Smooth muscle cell (in vitro differentiated cells): ENCODE measurements at regions not wholly inside any gene's neighbourhood (a gene's known extent, or its start where the extent isn't known, plus 50 kb on each side); places are given as distances from the start of the nearest gene placed in this dataset.

ENCODE experiments used
- DNase-seq: peaks from one replicate; lab custom pipeline; 2025; ENCODE audit not compliant: unreplicated experiment; lab: John Stamatoyannopoulos, UW
- H2AFZ ChIP-seq: fragments of 200-600 bp; sonication (generic); 2 replicates; pipeline ENCODE4 v1.6.0; 2016; ENCODE audit warnings: antibody characterized with exemption, low read depth, mild to moderate bottlenecking
- H3F3A ChIP-seq: fragments of 200-600 bp; sonication (generic); 2 replicates; pipeline ENCODE4 v1.6.0; 2017; ENCODE audit warnings: antibody characterized with exemption, low read depth
- H3K27ac ChIP-seq: fragments of 200-600 bp; sonication (generic); 2 replicates; pipeline ENCODE4 v1.5.1; 2016; ENCODE audit warnings: low read depth, mild to moderate bottlenecking
- H3K27me3 ChIP-seq: fragments of 200-600 bp; sonication (generic); 2 replicates; pipeline ENCODE4 v1.6.1; 2016; ENCODE audit warnings: low read depth, mild to moderate bottlenecking
- H3K36me3 ChIP-seq: fragments of 200-600 bp; sonication (generic); 2 replicates; pipeline ENCODE4 v1.5.1; 2016; ENCODE audit warnings: low read depth
- H3K4me1 ChIP-seq: fragments of 200-600 bp; sonication (generic); 2 replicates; pipeline ENCODE4 v1.5.1; 2016; ENCODE audit warnings: low read depth
- H3K4me2 ChIP-seq: fragments of 200-600 bp; sonication (generic); 2 replicates; pipeline ENCODE4 v1.6.0; 2016; ENCODE audit warnings: mild to moderate bottlenecking
- H3K4me3 ChIP-seq: fragments of 200-600 bp; sonication (generic); 2 replicates; pipeline ENCODE4 v1.5.1; 2016; ENCODE audit warnings: mild to moderate bottlenecking
- H3K79me2 ChIP-seq: fragments of 200-600 bp; sonication (generic); 2 replicates; pipeline ENCODE4 v1.6.0; 2016; ENCODE audit warnings: low read depth, mild to moderate bottlenecking
- H3K9ac ChIP-seq: fragments of 200-600 bp; sonication (generic); 2 replicates; pipeline ENCODE4 v1.6.0; 2016; ENCODE audit warnings: low read depth
- H3K9me3 ChIP-seq: fragments of 200-600 bp; sonication (generic); replicated peaks from 2 replicates; pipeline ENCODE4 v1.5.1; 2016; ENCODE audit warnings: low read depth
- H4K20me1 ChIP-seq: fragments of 200-600 bp; sonication (generic); 2 replicates; pipeline ENCODE4 v1.6.0; 2016; ENCODE audit warnings: low read depth
- WGBS: methylation state at CpG from one replicate; pipeline ENCODE4 v1.1.7; 2016; ENCODE audit warnings: low lambda C conversion rate; 5-methylcytosine and 5-hydroxymethylcytosine counted together
- TF ChIP-seq, protein P1 (sequence below): fragments of 200-600 bp; sonication (generic); IDR thresholded peaks from 2 replicates; pipeline ENCODE4 v1.5.1; 2017; ENCODE audit warnings: borderline replicate concordance, mild to moderate bottlenecking, antibody characterized with exemption; ENCODE audit not compliant: insufficient read depth, poor library complexity, severe bottlenecking

DNA sequence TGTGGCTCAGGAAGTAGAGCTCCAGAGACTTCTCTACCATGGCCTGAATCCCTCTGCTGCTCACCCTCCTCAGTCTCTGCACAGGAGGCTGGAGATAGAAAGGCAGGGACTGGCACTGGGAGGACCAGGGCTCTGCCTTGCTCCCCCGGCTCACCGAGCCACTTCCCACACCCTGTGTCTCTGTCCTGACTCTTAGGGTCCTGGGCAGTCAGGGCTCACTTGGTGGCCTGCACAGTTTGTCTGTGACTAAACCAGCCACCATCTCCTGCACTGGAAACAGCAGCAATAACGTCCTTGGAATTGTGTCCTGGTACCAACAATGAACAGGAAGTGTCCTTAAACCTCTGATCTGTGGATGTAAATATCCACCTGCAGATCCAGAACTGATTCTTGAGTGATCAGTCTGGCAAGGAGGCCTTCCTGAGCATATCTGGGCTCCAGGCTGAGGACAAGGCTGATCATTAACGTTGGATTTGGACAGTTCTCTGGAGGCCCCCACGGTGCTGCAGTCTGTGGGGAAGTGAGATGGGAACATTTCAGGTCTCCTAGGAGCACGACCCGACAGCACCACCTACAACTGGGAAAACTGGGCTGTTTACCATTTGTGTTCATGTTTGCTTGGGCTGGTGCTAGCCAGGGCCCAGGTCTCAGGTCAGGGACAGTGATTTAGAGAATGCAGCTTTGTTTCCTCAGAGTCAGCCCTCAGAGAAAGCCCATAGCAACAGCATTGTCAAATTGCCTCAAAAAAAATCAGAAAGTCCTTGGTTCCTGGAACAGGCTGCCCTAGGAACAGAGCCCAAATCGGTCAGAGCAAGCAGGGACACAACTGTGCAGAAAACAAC, 82.5 kb downstream of the ZNF280B start:
- H4K20me1 ChIP-seq: no peaks in the 10 kb centered on the region
- no peaks in the 10 kb centered on the region for H3K9me3 ChIP-seq
- H3K4me3 ChIP-seq: no peak overlapping the region
- no peak overlapping the region for H2AFZ ChIP-seq
- no peak overlapping the region for H3K9ac ChIP-seq
- H3K4me2 ChIP-seq: no peak overlapping the region
- no peaks in the 10 kb centered on the region for H3F3A ChIP-seq
- H3K27ac ChIP-seq: no peak overlapping the region
- no peaks in the 10 kb centered on the region for H3K4me1 ChIP-seq
- no peak for DNase-seq
- no peaks in the 10 kb centered on the region for H3K79me2 ChIP-seq
- TF ChIP-seq, protein P1, sequence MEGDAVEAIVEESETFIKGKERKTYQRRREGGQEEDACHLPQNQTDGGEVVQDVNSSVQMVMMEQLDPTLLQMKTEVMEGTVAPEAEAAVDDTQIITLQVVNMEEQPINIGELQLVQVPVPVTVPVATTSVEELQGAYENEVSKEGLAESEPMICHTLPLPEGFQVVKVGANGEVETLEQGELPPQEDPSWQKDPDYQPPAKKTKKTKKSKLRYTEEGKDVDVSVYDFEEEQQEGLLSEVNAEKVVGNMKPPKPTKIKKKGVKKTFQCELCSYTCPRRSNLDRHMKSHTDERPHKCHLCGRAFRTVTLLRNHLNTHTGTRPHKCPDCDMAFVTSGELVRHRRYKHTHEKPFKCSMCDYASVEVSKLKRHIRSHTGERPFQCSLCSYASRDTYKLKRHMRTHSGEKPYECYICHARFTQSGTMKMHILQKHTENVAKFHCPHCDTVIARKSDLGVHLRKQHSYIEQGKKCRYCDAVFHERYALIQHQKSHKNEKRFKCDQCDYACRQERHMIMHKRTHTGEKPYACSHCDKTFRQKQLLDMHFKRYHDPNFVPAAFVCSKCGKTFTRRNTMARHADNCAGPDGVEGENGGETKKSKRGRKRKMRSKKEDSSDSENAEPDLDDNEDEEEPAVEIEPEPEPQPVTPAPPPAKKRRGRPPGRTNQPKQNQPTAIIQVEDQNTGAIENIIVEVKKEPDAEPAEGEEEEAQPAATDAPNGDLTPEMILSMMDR: no peak
- 71% methylated on average over 8 of the region's 8 CpGs for WGBS
- peaks cover 68% of the 10 kb centered on the region for H3K27me3 ChIP-seq
- H3K36me3 ChIP-seq: no peaks in the 10 kb centered on the region

DNA sequence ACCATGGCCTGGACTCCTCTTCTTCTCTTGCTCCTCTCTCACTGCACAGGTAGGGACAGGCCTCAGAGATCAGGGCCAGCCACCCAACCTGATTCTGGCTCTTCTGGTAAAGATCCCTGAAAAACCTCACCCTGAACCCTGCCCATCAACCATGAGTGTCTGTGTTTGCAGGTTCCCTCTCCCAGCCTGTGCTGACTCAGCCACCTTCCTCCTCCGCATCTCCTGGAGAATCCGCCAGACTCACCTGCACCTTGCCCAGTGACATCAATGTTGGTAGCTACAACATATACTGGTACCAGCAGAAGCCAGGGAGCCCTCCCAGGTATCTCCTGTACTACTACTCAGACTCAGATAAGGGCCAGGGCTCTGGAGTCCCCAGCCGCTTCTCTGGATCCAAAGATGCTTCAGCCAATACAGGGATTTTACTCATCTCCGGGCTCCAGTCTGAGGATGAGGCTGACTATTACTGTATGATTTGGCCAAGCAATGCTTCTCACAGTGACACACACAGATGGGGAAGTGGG, 80.9 kb downstream of the ZNF280B start:
- Histone ChIP-seq H3K4me2 (no peak overlapping the region), H3K79me2 (no peaks in the 10 kb centered on the region), H4K20me1 (no peaks in the 10 kb centered on the region), H3K27ac (no peak overlapping the region), H3F3A (no peaks in the 10 kb centered on the region), H3K4me1 (no peaks in the 10 kb centered on the region), H3K9me3 (no peaks in the 10 kb centered on the region), H3K36me3 (no peaks in the 10 kb centered on the region), H3K4me3 (no peak overlapping the region), H3K27me3 (peaks cover 57% of the 10 kb centered on the region), H2AFZ (no peak overlapping the region), H3K9ac (no peak overlapping the region)
- no peak for DNase-seq
- WGBS: 81% methylated on average over 4 of the region's 4 CpGs
- TF ChIP-seq, protein P1: no peak

DNA sequence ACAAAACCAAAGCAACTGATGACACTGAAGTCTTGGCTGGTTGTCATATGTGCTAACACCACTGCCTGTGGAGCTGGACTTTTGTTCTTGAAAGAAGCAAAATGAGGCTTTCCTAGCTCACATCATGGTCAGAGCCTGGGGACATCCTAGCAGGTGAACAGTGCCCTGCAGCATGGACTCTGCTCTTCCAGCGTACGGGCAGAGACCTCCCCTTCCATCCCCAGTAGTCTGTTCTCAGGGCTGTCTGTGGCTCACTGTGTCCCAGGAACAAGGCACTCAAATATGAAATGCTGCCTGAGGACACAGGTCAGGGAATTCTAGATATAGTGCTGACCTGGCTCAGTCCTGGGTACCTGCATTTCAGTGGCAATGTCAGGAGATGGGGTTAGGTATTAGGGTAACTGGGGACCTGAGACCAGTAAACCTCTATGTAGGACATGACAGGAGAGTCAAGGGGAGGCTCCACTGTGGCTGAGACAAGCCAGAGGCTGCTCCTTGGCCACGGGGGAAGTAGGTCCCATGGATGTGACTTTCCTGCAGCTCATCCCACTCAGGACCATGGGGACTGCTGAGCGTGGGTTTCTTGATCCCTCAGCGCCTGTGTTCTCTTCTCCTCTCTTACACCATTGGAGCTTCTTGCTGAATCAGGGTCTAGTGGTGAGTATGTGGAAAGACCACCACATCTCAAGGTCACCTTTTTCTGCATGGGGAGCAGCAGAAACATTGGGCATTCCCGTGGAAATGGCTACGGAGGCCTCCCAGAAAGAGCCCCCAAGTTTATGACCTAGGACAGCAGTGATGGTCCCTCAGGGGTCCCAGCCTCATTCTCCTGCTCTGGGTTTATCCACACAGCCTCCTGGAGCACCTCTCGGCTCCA, 80.1 kb downstream of the ZNF280B start:
- WGBS: 81% methylated on average over 8 of the region's 8 CpGs
- H3K4me1 ChIP-seq: no peaks in the 10 kb centered on the region
- H3K27ac ChIP-seq: no peak overlapping the region
- DNase-seq: no peak
- H2AFZ ChIP-seq: no peak overlapping the region
- no peaks in the 10 kb centered on the region for H3K79me2 ChIP-seq
- H3K4me2 ChIP-seq: no peak overlapping the region
- no peaks in the 10 kb centered on the region for H3K9me3 ChIP-seq
- peaks cover 57% of the 10 kb centered on the region for H3K27me3 ChIP-seq
- H3K4me3 ChIP-seq: no peak overlapping the region
- no peaks in the 10 kb centered on the region for H4K20me1 ChIP-seq
- TF ChIP-seq, protein P1: no peak
- no peaks in the 10 kb centered on the region for H3K36me3 ChIP-seq
- no peak overlapping the region for H3K9ac ChIP-seq
- H3F3A ChIP-seq: no peaks in the 10 kb centered on the region
